LNCaP clone FGC (cell line): ENCODE measurements at regions not wholly inside any gene's neighbourhood (a gene's known extent, or its start where the extent isn't known, plus 50 kb on each side); places are given as distances from the start of the nearest gene placed in this dataset.

Source experiments
- DNase-seq: peaks from one replicate; pipeline ENCODE4 v3.0.0-alpha.2; 2011; ENCODE audit warnings: low read depth
- H3K4me3 ChIP-seq: 2 replicates; pipeline ENCODE4 v1.5.1; 2011; ENCODE audit warnings: mild to moderate bottlenecking, low read depth, low read length, control low read depth
- CTCF ChIP-seq: IDR thresholded peaks from 2 replicates; pipeline ENCODE4 v1.5.1; 2012; ENCODE audit warnings: mild to moderate bottlenecking; ENCODE audit not compliant: control insufficient read depth, insufficient read depth; ENCODE audit errors: extremely low read depth

- no peak for TF ChIP-seq CTCF
- no peak for DNase-seq
- no peak overlapping the region for H3K4me3 ChIP-seq
Measured at GRCh38 chr15:81940467-81941451, 105.1 kb downstream of the MEX3B start.

- TF ChIP-seq CTCF, result peak; percentile 83
- DNase-seq, result peak; percentile 33
- H3K4me3 ChIP-seq, result no peak overlapping the region
Measured at GRCh38 chr15:81939604-81940440, 106.0 kb downstream of the MEX3B start.

- no peak overlapping the region for H3K4me3 ChIP-seq
- TF ChIP-seq CTCF, result no peak
- no peak for DNase-seq
Measured at GRCh38 chr15:81937189-81937588, 108.6 kb downstream of the MEX3B start.

- no peak overlapping the region for H3K4me3 ChIP-seq
- DNase-seq, result peak; percentile 70
Measured at GRCh38 chr15:81930582-81931369, 115.0 kb downstream of the MEX3B start.

DNA sequence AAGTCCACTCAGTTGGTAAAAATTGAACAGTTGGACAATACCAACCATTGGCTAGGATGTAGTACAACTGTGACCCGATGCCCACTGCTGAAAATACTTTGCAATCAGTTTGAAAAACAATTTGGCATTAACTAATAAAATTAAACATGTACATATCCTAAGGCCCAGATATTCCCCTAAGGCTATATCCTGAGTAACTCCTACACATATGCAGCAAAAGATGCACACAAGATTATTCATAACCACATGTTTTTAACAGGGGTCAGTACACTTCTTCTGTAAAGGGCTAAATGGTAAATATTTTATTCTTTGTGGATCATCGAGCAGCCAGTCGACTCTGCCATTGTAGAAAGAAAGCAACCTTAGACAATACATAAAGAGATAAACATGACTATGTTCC lies 116.3 kb downstream of the MEX3B start:
- no peak for TF ChIP-seq CTCF
- no peak for DNase-seq
- no peak overlapping the region for H3K4me3 ChIP-seq

More at GRCh38 chr15:81930582-81931369, 115.0 kb downstream of the MEX3B start:
- no peak for TF ChIP-seq CTCF

GRCh38 chr15:81926981-81927380 lies 118.8 kb downstream of the MEX3B start:
- TF ChIP-seq CTCF, result no peak

More at GRCh38 chr15:81926981-81927380, 118.8 kb downstream of the MEX3B start:
- no peak for DNase-seq
- H3K4me3 ChIP-seq, result no peak overlapping the region
